ENCODE measurements at regions not wholly inside any gene's neighbourhood (a gene's known extent, or its start where the extent isn't known, plus 50 kb on each side); places are given as distances from the start of the nearest gene placed in this dataset.

GRCh38 chr1:73516451-73516850 is 681.5 kb downstream of the LRRIQ3 start:
- H3K27me3 Mint-ChIP-seq (ENCODE audit: unreplicated experiment) = no peaks in the 10 kb centered on the region
- H3K27ac Mint-ChIP-seq (ENCODE audit: unreplicated experiment) = no peak overlapping the region
- H3K4me3 Mint-ChIP-seq (ENCODE audit: unreplicated experiment) = no peak overlapping the region
- H3K9me3 Mint-ChIP-seq (ENCODE audit: unreplicated experiment) = no peaks in the 10 kb centered on the region
- no peaks in the 10 kb centered on the region for H3K4me1 Mint-ChIP-seq (ENCODE audit: low read depth, unreplicated experiment)
- TF ChIP-seq, protein P1, sequence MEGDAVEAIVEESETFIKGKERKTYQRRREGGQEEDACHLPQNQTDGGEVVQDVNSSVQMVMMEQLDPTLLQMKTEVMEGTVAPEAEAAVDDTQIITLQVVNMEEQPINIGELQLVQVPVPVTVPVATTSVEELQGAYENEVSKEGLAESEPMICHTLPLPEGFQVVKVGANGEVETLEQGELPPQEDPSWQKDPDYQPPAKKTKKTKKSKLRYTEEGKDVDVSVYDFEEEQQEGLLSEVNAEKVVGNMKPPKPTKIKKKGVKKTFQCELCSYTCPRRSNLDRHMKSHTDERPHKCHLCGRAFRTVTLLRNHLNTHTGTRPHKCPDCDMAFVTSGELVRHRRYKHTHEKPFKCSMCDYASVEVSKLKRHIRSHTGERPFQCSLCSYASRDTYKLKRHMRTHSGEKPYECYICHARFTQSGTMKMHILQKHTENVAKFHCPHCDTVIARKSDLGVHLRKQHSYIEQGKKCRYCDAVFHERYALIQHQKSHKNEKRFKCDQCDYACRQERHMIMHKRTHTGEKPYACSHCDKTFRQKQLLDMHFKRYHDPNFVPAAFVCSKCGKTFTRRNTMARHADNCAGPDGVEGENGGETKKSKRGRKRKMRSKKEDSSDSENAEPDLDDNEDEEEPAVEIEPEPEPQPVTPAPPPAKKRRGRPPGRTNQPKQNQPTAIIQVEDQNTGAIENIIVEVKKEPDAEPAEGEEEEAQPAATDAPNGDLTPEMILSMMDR (IDR thresholded peaks at IDR 0.05; ENCODE audit: partially characterized antibody, unreplicated experiment) = no peak
- DNase-seq = no peak
- H3K36me3 Mint-ChIP-seq (ENCODE audit: unreplicated experiment) = no peaks in the 10 kb centered on the region

GRCh38 chr1:73511038-73511437 is 686.9 kb downstream of the LRRIQ3 start:
- H3K27ac Mint-ChIP-seq (ENCODE audit: unreplicated experiment) = no peak overlapping the region
- peaks cover 1% of the 10 kb centered on the region for H3K4me1 Mint-ChIP-seq (ENCODE audit: low read depth, unreplicated experiment)
- H3K9me3 Mint-ChIP-seq (ENCODE audit: unreplicated experiment) = no peaks in the 10 kb centered on the region
- H3K4me3 Mint-ChIP-seq (ENCODE audit: unreplicated experiment) = no peak overlapping the region
- H3K36me3 Mint-ChIP-seq (ENCODE audit: unreplicated experiment) = no peaks in the 10 kb centered on the region
- no peak for DNase-seq
- no peaks in the 10 kb centered on the region for H3K27me3 Mint-ChIP-seq (ENCODE audit: unreplicated experiment)
- TF ChIP-seq, protein P1 (IDR thresholded peaks at IDR 0.05; ENCODE audit: partially characterized antibody, unreplicated experiment) = no peak

DNA sequence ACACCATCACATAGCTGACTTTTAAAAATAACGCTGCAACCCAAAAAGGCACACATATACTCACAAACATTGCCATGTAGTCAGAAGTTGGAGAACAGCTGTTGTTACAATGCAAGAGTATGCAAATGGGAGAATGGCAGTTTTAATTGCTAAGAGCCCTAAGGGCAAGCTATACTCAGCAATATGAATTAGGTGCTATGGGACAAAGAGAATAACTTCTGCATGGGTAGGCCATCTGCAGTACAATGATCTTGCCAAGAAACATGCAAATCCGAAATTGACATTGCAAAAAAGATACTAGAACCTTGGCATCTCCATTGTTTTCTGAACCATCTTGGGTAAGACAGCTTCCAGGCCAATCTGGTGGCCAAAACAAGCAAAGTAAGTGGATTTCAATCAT is 697.8 kb downstream of the LRRIQ3 start:
- no peak overlapping the region for H3K27ac Mint-ChIP-seq (ENCODE audit: unreplicated experiment)
- H3K36me3 Mint-ChIP-seq (ENCODE audit: unreplicated experiment) = no peaks in the 10 kb centered on the region
- H3K4me3 Mint-ChIP-seq (ENCODE audit: unreplicated experiment) = no peak overlapping the region
- TF ChIP-seq, protein P1 (IDR thresholded peaks at IDR 0.05; ENCODE audit: partially characterized antibody, unreplicated experiment) = no peak
- no peaks in the 10 kb centered on the region for H3K27me3 Mint-ChIP-seq (ENCODE audit: unreplicated experiment)
- H3K9me3 Mint-ChIP-seq (ENCODE audit: unreplicated experiment) = peaks cover 2% of the 10 kb centered on the region
- DNase-seq = no peak
- H3K4me1 Mint-ChIP-seq (ENCODE audit: low read depth, unreplicated experiment) = peaks cover 19% of the 10 kb centered on the region

GRCh38 chr1:73499671-73500070 is 698.3 kb downstream of the LRRIQ3 start:
- Mint-ChIP-seq H3K36me3 (ENCODE audit: unreplicated experiment) (no peaks in the 10 kb centered on the region), H3K27me3 (ENCODE audit: unreplicated experiment) (no peaks in the 10 kb centered on the region), H3K4me3 (ENCODE audit: unreplicated experiment) (no peak overlapping the region), H3K4me1 (ENCODE audit: low read depth, unreplicated experiment) (peaks cover 19% of the 10 kb centered on the region), H3K9me3 (ENCODE audit: unreplicated experiment) (peaks cover 2% of the 10 kb centered on the region), H3K27ac (ENCODE audit: unreplicated experiment) (no peak overlapping the region)
- TF ChIP-seq, protein P1 (IDR thresholded peaks at IDR 0.05; ENCODE audit: partially characterized antibody, unreplicated experiment) = no peak
- no peak for DNase-seq

DNA sequence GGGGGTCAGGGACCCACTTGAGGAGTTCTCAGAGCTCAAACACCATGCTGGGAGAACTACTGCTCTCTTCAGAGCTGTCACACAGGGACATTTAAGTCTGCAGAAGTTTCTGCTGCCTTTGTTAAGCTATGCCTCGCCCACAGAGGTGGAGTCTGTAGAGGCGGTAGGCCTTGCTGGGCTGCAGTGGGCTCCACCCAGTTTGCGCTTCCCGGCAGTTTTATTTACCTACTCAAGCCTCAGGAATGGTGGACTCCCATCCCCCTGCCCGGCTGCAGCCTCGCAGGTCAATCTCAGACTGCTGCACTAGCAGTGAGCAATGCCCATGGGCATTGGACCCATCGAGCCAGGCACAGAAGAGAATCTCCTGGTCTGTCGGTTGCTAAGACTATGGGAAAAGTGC is 706.4 kb downstream of the LRRIQ3 start:
- Mint-ChIP-seq H3K4me1 (ENCODE audit: low read depth, unreplicated experiment) (peaks cover 7% of the 10 kb centered on the region), H3K9me3 (ENCODE audit: unreplicated experiment) (peaks cover 1% of the 10 kb centered on the region), H3K36me3 (ENCODE audit: unreplicated experiment) (no peaks in the 10 kb centered on the region), H3K27ac (ENCODE audit: unreplicated experiment) (no peak overlapping the region), H3K4me3 (ENCODE audit: unreplicated experiment) (no peak overlapping the region), H3K27me3 (ENCODE audit: unreplicated experiment) (no peaks in the 10 kb centered on the region)
- DNase-seq = no peak
- TF ChIP-seq, protein P1 (IDR thresholded peaks at IDR 0.05; ENCODE audit: partially characterized antibody, unreplicated experiment) = no peak

Data from glutamatergic neuron (in vitro differentiated cells).